ENCODE measurements at regions not wholly inside any gene's neighbourhood (a gene's known extent, or its start where the extent isn't known, plus 50 kb on each side); places are given as distances from the start of the nearest gene placed in this dataset.

- no peak for DNase-seq (ENCODE audit: insufficient read length, low spot score)
- no peak for TF ChIP-seq POLR2AphosphoS5 (IDR thresholded peaks at IDR 0.05; ENCODE audit: low read depth, low read length)
- no peak for TF ChIP-seq POU2F2 (IDR thresholded peaks at IDR 0.05; ENCODE audit: low read depth, low read length)
- no peak for TF ChIP-seq TAF1 (IDR thresholded peaks at IDR 0.05; ENCODE audit: low read depth, low read length)
- TF ChIP-seq SPI1 (IDR thresholded peaks at IDR 0.05; ENCODE audit: low read depth, low read length), result no peak
- no peak for TF ChIP-seq PAX5 (IDR thresholded peaks at IDR 0.05; ENCODE audit: insufficient read depth, low read length, severe bottlenecking)
- no peak for TF ChIP-seq POLR2A (IDR thresholded peaks at IDR 0.05; ENCODE audit: low read depth, low read length)
- FAIRE-seq, result no peak
These were observed 77.2 kb downstream of the MYEOV start for GRCh38 chr11:69370984-69371709.

- FAIRE-seq (no peak), DNase-seq (ENCODE audit: insufficient read length, low spot score) (no peak)
- TF ChIP-seq PAX5 (IDR thresholded peaks at IDR 0.05; ENCODE audit: insufficient read depth, low read length, severe bottlenecking) (no peak), POLR2A (IDR thresholded peaks at IDR 0.05; ENCODE audit: low read depth, low read length) (no peak), TAF1 (IDR thresholded peaks at IDR 0.05; ENCODE audit: low read depth, low read length) (no peak), POU2F2 (IDR thresholded peaks at IDR 0.05; ENCODE audit: low read depth, low read length) (no peak), POLR2AphosphoS5 (IDR thresholded peaks at IDR 0.05; ENCODE audit: low read depth, low read length) (no peak), SPI1 (IDR thresholded peaks at IDR 0.05; ENCODE audit: low read depth, low read length) (no peak)
These were observed 78.0 kb downstream of the MYEOV start for GRCh38 chr11:69371731-69372588.

GRCh38 chr11:69372589-69373250, 78.8 kb downstream of the MYEOV start:
- DNase-seq (ENCODE audit: insufficient read length, low spot score), result no peak
- FAIRE-seq, result no peak
- TF ChIP-seq POLR2A (IDR thresholded peaks at IDR 0.05; ENCODE audit: low read depth, low read length) (no peak), POLR2AphosphoS5 (IDR thresholded peaks at IDR 0.05; ENCODE audit: low read depth, low read length) (no peak), POU2F2 (IDR thresholded peaks at IDR 0.05; ENCODE audit: low read depth, low read length) (no peak), TAF1 (IDR thresholded peaks at IDR 0.05; ENCODE audit: low read depth, low read length) (no peak), PAX5 (IDR thresholded peaks at IDR 0.05; ENCODE audit: insufficient read depth, low read length, severe bottlenecking) (no peak), SPI1 (IDR thresholded peaks at IDR 0.05; ENCODE audit: low read depth, low read length) (no peak)

- DNase-seq (ENCODE audit: insufficient read length, low spot score), result no peak
- no peak for FAIRE-seq
- no peak for TF ChIP-seq TAF1 (IDR thresholded peaks at IDR 0.05; ENCODE audit: low read depth, low read length)
- TF ChIP-seq SPI1 (IDR thresholded peaks at IDR 0.05; ENCODE audit: low read depth, low read length), result no peak
- no peak for TF ChIP-seq POLR2AphosphoS5 (IDR thresholded peaks at IDR 0.05; ENCODE audit: low read depth, low read length)
- TF ChIP-seq POU2F2 (IDR thresholded peaks at IDR 0.05; ENCODE audit: low read depth, low read length), result no peak
- no peak for TF ChIP-seq POLR2A (IDR thresholded peaks at IDR 0.05; ENCODE audit: low read depth, low read length)
- TF ChIP-seq PAX5 (IDR thresholded peaks at IDR 0.05; ENCODE audit: insufficient read depth, low read length, severe bottlenecking), result no peak
These were observed 79.3 kb downstream of the MYEOV start for GRCh38 chr11:69373251-69373635.

- TF ChIP-seq TAF1 (IDR thresholded peaks at IDR 0.05; ENCODE audit: low read depth, low read length) (no peak), PAX5 (IDR thresholded peaks at IDR 0.05; ENCODE audit: insufficient read depth, low read length, severe bottlenecking) (no peak), SPI1 (IDR thresholded peaks at IDR 0.05; ENCODE audit: low read depth, low read length) (no peak), POLR2AphosphoS5 (IDR thresholded peaks at IDR 0.05; ENCODE audit: low read depth, low read length) (no peak), POU2F2 (IDR thresholded peaks at IDR 0.05; ENCODE audit: low read depth, low read length) (no peak), POLR2A (IDR thresholded peaks at IDR 0.05; ENCODE audit: low read depth, low read length) (no peak)
- FAIRE-seq (no peak), DNase-seq (ENCODE audit: insufficient read length, low spot score) (no peak)
These were observed 80.4 kb downstream of the MYEOV start for GRCh38 chr11:69374110-69374945.

GRCh38 chr11:69374946-69375310, 81.0 kb downstream of the MYEOV start:
- DNase-seq (ENCODE audit: insufficient read length, low spot score), result no peak
- TF ChIP-seq PAX5 (IDR thresholded peaks at IDR 0.05; ENCODE audit: insufficient read depth, low read length, severe bottlenecking), result no peak
- TF ChIP-seq POLR2A (IDR thresholded peaks at IDR 0.05; ENCODE audit: low read depth, low read length), result no peak
- no peak for TF ChIP-seq POLR2AphosphoS5 (IDR thresholded peaks at IDR 0.05; ENCODE audit: low read depth, low read length)
- TF ChIP-seq TAF1 (IDR thresholded peaks at IDR 0.05; ENCODE audit: low read depth, low read length), result no peak
- no peak for TF ChIP-seq SPI1 (IDR thresholded peaks at IDR 0.05; ENCODE audit: low read depth, low read length)
- no peak for TF ChIP-seq POU2F2 (IDR thresholded peaks at IDR 0.05; ENCODE audit: low read depth, low read length)
- no peak for FAIRE-seq

GRCh38 chr11:69375316-69376154, 81.6 kb downstream of the MYEOV start:
- FAIRE-seq (no peak), DNase-seq (ENCODE audit: insufficient read length, low spot score) (no peak)
- TF ChIP-seq POLR2A (IDR thresholded peaks at IDR 0.05; ENCODE audit: low read depth, low read length), result no peak
- TF ChIP-seq SPI1 (IDR thresholded peaks at IDR 0.05; ENCODE audit: low read depth, low read length), result no peak
- no peak for TF ChIP-seq PAX5 (IDR thresholded peaks at IDR 0.05; ENCODE audit: insufficient read depth, low read length, severe bottlenecking)
- TF ChIP-seq POU2F2 (IDR thresholded peaks at IDR 0.05; ENCODE audit: low read depth, low read length), result no peak
- TF ChIP-seq POLR2AphosphoS5 (IDR thresholded peaks at IDR 0.05; ENCODE audit: low read depth, low read length), result no peak
- TF ChIP-seq TAF1 (IDR thresholded peaks at IDR 0.05; ENCODE audit: low read depth, low read length), result no peak

Data from GM12891 (cell line).